H1 (cell line): ENCODE measurements at regions not wholly inside any gene's neighbourhood (a gene's known extent, or its start where the extent isn't known, plus 50 kb on each side); places are given as distances from the start of the nearest gene placed in this dataset.

Experiments
- CTCF ChIA-PET: fragments of 300-600 bp; sonication (Branson Sonifier 250); formaldehyde crosslinking; loops from one replicate; lab custom pipeline; 2021; ENCODE audit not compliant: partially characterized antibody; lab: Charles Lee
- POLR2A ChIA-PET: fragments of 300-600 bp; sonication (Branson Sonifier 250); formaldehyde crosslinking; loops from one replicate; lab custom pipeline; 2021; ENCODE audit warnings: inconsistent platforms; ENCODE audit not compliant: partially characterized antibody; lab: Charles Lee
- DNase-seq, 2 experiments: peaks; one replicate each; pipeline versions ENCODE4 v3.0.0 to v3.0.0-alpha.2; 2010 to 2022; ENCODE audit warnings: low spot score in 2 of 2, low read depth in 1 of 2, mixed read lengths in 1 of 2
- FAIRE-seq: peaks from 2 replicates; lab custom pipeline; 2011; peaks lifted over from hg19 to GRCh38; lab: Jason Lieb, UNC
- H2AFZ ChIP-seq: 2 replicates; pipeline ENCODE4 v1.8.1; 2012; ENCODE audit warnings: low read length, inconsistent platforms
- H2AK5ac ChIP-seq: 2 replicates; pipeline ENCODE4 v1.6.1; 2013; ENCODE audit warnings: low read depth, low read length
- H2BK120ac ChIP-seq: replicated peaks from 2 replicates; pipeline ENCODE3; 2013; ENCODE audit warnings: low read depth, low read length, inconsistent platforms
- H2BK12ac ChIP-seq: 2 replicates; pipeline ENCODE4 v1.6.1; 2013; ENCODE audit warnings: low read depth, low read length
- H2BK15ac ChIP-seq: 2 replicates; pipeline ENCODE4 v1.6.1; 2013; ENCODE audit warnings: low read length
- H2BK20ac ChIP-seq: 2 replicates; pipeline ENCODE4 v1.6.1; 2013; ENCODE audit warnings: low read length
- H2BK5ac ChIP-seq: 2 replicates; pipeline ENCODE4 v1.6.1; 2013; ENCODE audit warnings: low read depth, low read length
- H3K14ac ChIP-seq: 2 replicates; pipeline ENCODE4 v1.6.1; 2013; ENCODE audit warnings: inconsistent platforms; ENCODE audit not compliant: insufficient read length
- H3K18ac ChIP-seq: 2 replicates; pipeline ENCODE4 v1.6.1; 2013; ENCODE audit warnings: low read length; ENCODE audit errors: extremely low read depth
- H3K23ac ChIP-seq: 2 replicates; pipeline ENCODE4 v1.6.1; 2013; ENCODE audit warnings: inconsistent platforms; ENCODE audit not compliant: insufficient read length
- H3K23me2 ChIP-seq: 2 replicates; pipeline ENCODE4 v1.6.1; 2013; ENCODE audit warnings: low read depth, low read length
- H3K27ac ChIP-seq: 2 replicates; pipeline ENCODE4 v1.6.1; 2011; ENCODE audit warnings: low read depth, low read length, inconsistent platforms
- H3K27me3 ChIP-seq, 4 experiments: replicated peaks in 1 of 4; 1 replicate in 1 of 4; 2 replicates in 3 of 4; pipeline versions ENCODE4 v1.6.1 to v1.8.1; 2011 to 2013; ENCODE audit warnings: low read length in 3 of 4, mild to moderate bottlenecking in 3 of 4, inconsistent platforms in 2 of 4, mixed read lengths in 2 of 4, moderate library complexity in 1 of 4; ENCODE audit not compliant: control insufficient read depth in 3 of 4, insufficient read depth in 3 of 4; ENCODE audit errors: extremely low read depth in 1 of 4
- H3K36me3 ChIP-seq, 4 experiments: 2 replicates each; pipeline versions ENCODE4 v1.6.1 to v1.8.1; 2011 to 2013; ENCODE audit warnings: mild to moderate bottlenecking in 4 of 4, low read length in 3 of 4, moderate library complexity in 2 of 4, control low read depth in 1 of 4, inconsistent platforms in 1 of 4; ENCODE audit not compliant: insufficient read depth in 4 of 4, control insufficient read depth in 2 of 4
- H3K4ac ChIP-seq: replicated peaks from 2 replicates; pipeline ENCODE3; 2013; ENCODE audit warnings: low read length, low read depth, mixed read lengths, inconsistent platforms; ENCODE audit not compliant: insufficient read length
- H3K4me1 ChIP-seq, 4 experiments: replicated peaks in 1 of 4; 1 replicate in 1 of 4; 2 replicates in 3 of 4; pipeline versions ENCODE4 v1.6.1 to v1.8.1; 2011 to 2013; ENCODE audit warnings: low read length in 3 of 4, inconsistent platforms in 2 of 4, mixed read lengths in 1 of 4; ENCODE audit not compliant: insufficient read depth in 4 of 4, control insufficient read depth in 3 of 4
- H3K4me2 ChIP-seq, 2 experiments: 2 replicates each; pipeline versions ENCODE4 v1.6.1 to v1.8.1; 2011 to 2013; ENCODE audit warnings: low read depth in 2 of 2, low read length in 2 of 2, control low read depth in 1 of 2, inconsistent platforms in 1 of 2, mild to moderate bottlenecking in 1 of 2; ENCODE audit not compliant: insufficient read depth in 1 of 2
- H3K4me3 ChIP-seq, 4 experiments: fragments of 200-600, 300-600 bp in 1 of 4; sonication (generic), shearing (Covaris generic), sonication (Bioruptor Twin) in 1 of 4; 2 replicates each; pipeline versions ENCODE4 v1.5.1 to v1.8.1; 2011 to 2016; ENCODE audit warnings: low read length in 4 of 4, low read depth in 3 of 4, control low read depth in 2 of 4, inconsistent platforms in 2 of 4, mild to moderate bottlenecking in 2 of 4, mixed read lengths in 1 of 4, moderate library complexity in 1 of 4; ENCODE audit not compliant: insufficient read depth in 2 of 4; ENCODE audit errors: extremely low read depth in 1 of 4
- H3K56ac ChIP-seq: replicated peaks from 2 replicates; pipeline ENCODE3; 2013; ENCODE audit warnings: low read depth, mild to moderate bottlenecking, mixed read lengths, low read length, inconsistent platforms; ENCODE audit not compliant: insufficient read length
- H3K79me1 ChIP-seq: 2 replicates; pipeline ENCODE4 v1.6.1; 2013; ENCODE audit warnings: low read depth, low read length, control low read depth
- H3K79me2 ChIP-seq, 2 experiments: 2 replicates each; pipeline versions ENCODE4 v1.6.1 to v1.8.1; 2012 to 2013; ENCODE audit warnings: low read length in 2 of 2, mild to moderate bottlenecking in 2 of 2, inconsistent platforms in 1 of 2; ENCODE audit not compliant: insufficient read depth in 2 of 2, control insufficient read depth in 1 of 2
- H3K9ac ChIP-seq, 4 experiments: replicated peaks in 1 of 4; 1 replicate in 1 of 4; 2 replicates in 3 of 4; pipeline versions ENCODE4 v1.6.1 to v1.8.1; 2011 to 2013; ENCODE audit warnings: low read depth in 3 of 4, low read length in 3 of 4, control low read depth in 2 of 4, mild to moderate bottlenecking in 2 of 4, moderate library complexity in 2 of 4, inconsistent platforms in 1 of 4; ENCODE audit errors: extremely low read depth in 1 of 4
- H3K9me3 ChIP-seq, 2 experiments: 2 replicates each; pipeline versions ENCODE4 v1.6.1 to v1.8.1; 2012 to 2013; ENCODE audit warnings: mild to moderate bottlenecking in 2 of 2, moderate library complexity in 2 of 2, control low read depth in 1 of 2, inconsistent platforms in 1 of 2, low read depth in 1 of 2, low read length in 1 of 2, mixed read lengths in 1 of 2; ENCODE audit not compliant: insufficient read depth in 2 of 2
- H4K20me1 ChIP-seq, 2 experiments: replicated peaks in 1 of 2; 2 replicates each; pipeline versions ENCODE3 to v1.8.1; 2011 to 2013; ENCODE audit warnings: inconsistent platforms in 2 of 2, low read length in 2 of 2, mild to moderate bottlenecking in 1 of 2; ENCODE audit not compliant: insufficient read depth in 2 of 2, control insufficient read depth in 1 of 2
- H4K5ac ChIP-seq: 2 replicates; pipeline ENCODE4 v1.6.1; 2013; ENCODE audit warnings: low read length, low read depth, mixed read lengths, inconsistent platforms; ENCODE audit not compliant: insufficient read length
- H4K8ac ChIP-seq: 2 replicates; pipeline ENCODE4 v1.8.0; 2013; ENCODE audit warnings: mild to moderate bottlenecking, moderate library complexity, low read length, inconsistent platforms; ENCODE audit not compliant: insufficient read depth; ENCODE audit errors: extremely low read depth
- H4K91ac ChIP-seq: replicated peaks from 2 replicates; pipeline ENCODE3; 2013; ENCODE audit warnings: low read length, mixed read lengths, inconsistent platforms; ENCODE audit not compliant: insufficient read length
- BACH1 ChIP-seq: IDR thresholded peaks from 2 replicates; pipeline ENCODE4 v1.6.1; 2012; ENCODE audit warnings: low read length, improper control_type of control experiment
- CHD2 ChIP-seq: IDR thresholded peaks from 2 replicates; pipeline ENCODE4 v1.6.1; 2012; ENCODE audit warnings: low read length, improper control_type of control experiment
- FOSL1 ChIP-seq: IDR thresholded peaks from 2 replicates; pipeline ENCODE4 v1.6.1; 2011; ENCODE audit warnings: mild to moderate bottlenecking, low read depth, low read length, moderate library complexity; ENCODE audit not compliant: insufficient read depth
- GTF2F1 ChIP-seq: IDR thresholded peaks from 2 replicates; pipeline ENCODE4 v1.6.1; 2012; ENCODE audit warnings: low read depth, low read length, improper control_type of control experiment, borderline replicate concordance
- HDAC6 ChIP-seq: IDR thresholded peaks from one replicate; pipeline ENCODE4 v1.7.1; 2012; ENCODE audit warnings: low read depth, mild to moderate bottlenecking, inconsistent platforms, low read length, moderate library complexity
- NANOG ChIP-seq: IDR thresholded peaks from 2 replicates; pipeline ENCODE4 v1.6.1; 2011; ENCODE audit warnings: low read length, low read depth, mild to moderate bottlenecking, inconsistent platforms; ENCODE audit not compliant: insufficient read depth, poor library complexity, severe bottlenecking
- POU5F1 ChIP-seq: IDR thresholded peaks from 2 replicates; pipeline ENCODE4 v1.6.1; 2011; ENCODE audit warnings: low read depth, mild to moderate bottlenecking, low read length, moderate library complexity
- RBBP5 ChIP-seq: IDR thresholded peaks from 2 replicates; pipeline ENCODE4 v1.7.1; 2012; ENCODE audit warnings: low read depth, mild to moderate bottlenecking, inconsistent platforms, low read length, moderate library complexity, borderline replicate concordance
- RXRA ChIP-seq: IDR thresholded peaks from 2 replicates; pipeline ENCODE4 v1.6.1; 2011; ENCODE audit warnings: low read depth, mild to moderate bottlenecking, low read length, moderate library complexity; ENCODE audit not compliant: insufficient read depth
- SIRT6 ChIP-seq: IDR thresholded peaks from one replicate; pipeline ENCODE4 v1.7.1; 2012; ENCODE audit warnings: low read length, inconsistent platforms
- YY1 ChIP-seq: IDR thresholded peaks from 2 replicates; pipeline ENCODE4 v1.6.1; 2011; ENCODE audit warnings: low read depth, mild to moderate bottlenecking, low read length
- WGBS, 2 experiments: shearing (Covaris generic) in 1 of 2; methylation state at CpG; one replicate each; pipeline versions ENCODE4 v1.1.6 to v1.1.7; 2013 to 2015; ENCODE audit warnings: low lambda C conversion rate in 2 of 2, mixed read lengths in 2 of 2, inconsistent platforms in 1 of 2, low coverage in 1 of 2, missing lambda C conversion rate in 1 of 2; ENCODE audit not compliant: insufficient replicate concordance in 2 of 2, insufficient coverage in 1 of 2, insufficient read length in 1 of 2; ENCODE audit errors: extremely low coverage in 1 of 2, missing lambda C conversion rate in 1 of 2; 5-methylcytosine and 5-hydroxymethylcytosine counted together
- TF ChIP-seq, protein P1 (sequence below): IDR thresholded peaks from 2 replicates; pipeline ENCODE4 v1.6.1; 2012; ENCODE audit warnings: inconsistent platforms
- TF ChIP-seq, protein P2 (sequence below): IDR thresholded peaks from 2 replicates; pipeline ENCODE4 v1.6.1; 2011; ENCODE audit warnings: low read length, improper control_type of control experiment

DNA sequence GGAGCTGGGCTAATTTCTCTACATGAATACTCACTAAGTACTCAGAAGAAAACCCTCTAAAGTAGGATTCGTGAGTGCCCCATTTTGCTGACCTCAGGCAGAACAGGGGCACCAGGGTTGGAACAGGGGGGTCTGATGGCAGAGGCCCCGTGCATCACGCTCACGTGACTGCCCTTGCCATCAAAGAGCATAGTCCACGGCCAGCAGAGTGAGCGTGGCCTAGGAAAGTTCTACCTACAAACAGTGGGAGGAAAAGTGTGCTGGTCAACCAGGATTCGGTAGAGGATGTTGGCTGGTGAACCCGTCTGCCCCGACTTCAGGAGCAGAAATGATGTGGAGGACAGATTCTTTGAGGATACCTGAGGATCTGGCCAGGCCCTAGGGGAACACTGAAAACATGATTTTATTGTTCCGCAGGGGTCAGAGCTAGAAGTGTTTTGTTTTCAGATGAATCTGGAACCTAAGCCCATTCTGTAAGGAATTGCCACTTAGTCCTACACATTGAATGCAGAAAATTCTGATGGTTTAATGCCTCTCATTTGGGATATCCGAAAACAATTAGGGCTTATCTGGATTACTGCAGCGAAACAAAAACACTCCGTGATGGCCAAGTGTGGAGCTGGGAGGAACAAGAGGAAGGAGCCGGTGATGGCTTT is 138.8 kb upstream of the SHH start:
- no peaks in the 10 kb centered on the region for H3K23me2 ChIP-seq
- H4K20me1 ChIP-seq = no peaks in the 10 kb centered on the region
- H3K27me3 ChIP-seq = no peaks in the 10 kb centered on the region; a peak in 1 of 7 replicates
- no peak overlapping the region for H4K8ac ChIP-seq
- H3K9ac ChIP-seq = no peak overlapping the region
- no peak overlapping the region for H3K23ac ChIP-seq
- H3K4me2 ChIP-seq = no peak overlapping the region
- H2AFZ ChIP-seq = no peak overlapping the region
- H3K79me1 ChIP-seq = no peaks in the 10 kb centered on the region
- no peak overlapping the region for H3K56ac ChIP-seq
- CTCF ChIA-PET = no interaction called here
- H3K4ac ChIP-seq = no peak overlapping the region
- no peak overlapping the region for H4K91ac ChIP-seq
- DNase-seq (peak in 1 of 2 experiments; percentile 14), FAIRE-seq (no peak)
- no peak overlapping the region for H2BK120ac ChIP-seq
- no peak overlapping the region for H2BK15ac ChIP-seq
- no peak overlapping the region for H3K14ac ChIP-seq
- H3K27ac ChIP-seq = no peak overlapping the region
- no peak overlapping the region for H2BK20ac ChIP-seq
- no peaks in the 10 kb centered on the region for H3K4me1 ChIP-seq
- H4K5ac ChIP-seq = no peak overlapping the region
- no peak overlapping the region for H2BK12ac ChIP-seq
- POLR2A ChIA-PET = no interaction called here
- no peaks in the 10 kb centered on the region for H3K36me3 ChIP-seq
- no peak overlapping the region for H2BK5ac ChIP-seq
- no peak overlapping the region for H3K18ac ChIP-seq
- no peak overlapping the region for H2AK5ac ChIP-seq
- 96% methylated on average over 14 of the region's 14 CpGs; no CpG with 5 or more reads in 1 of the 2 experiments for WGBS, 2 experiments
- no peaks in the 10 kb centered on the region for H3K79me2 ChIP-seq
- H3K9me3 ChIP-seq = peaks cover 0 to 3% of the 10 kb centered on the region in 2 experiments; a peak in 1 of 4 replicates
- no peak overlapping the region for H3K4me3 ChIP-seq
- TF ChIP-seq HDAC6 (no peak), POU5F1 (no peak), RXRA (no peak), NANOG (no peak), GTF2F1 (no peak), FOSL1 (no peak), CHD2 (no peak), RBBP5 (no peak), BACH1 (no peak), YY1 (no peak), SIRT6 (no peak)
- TF ChIP-seq, protein P1, sequence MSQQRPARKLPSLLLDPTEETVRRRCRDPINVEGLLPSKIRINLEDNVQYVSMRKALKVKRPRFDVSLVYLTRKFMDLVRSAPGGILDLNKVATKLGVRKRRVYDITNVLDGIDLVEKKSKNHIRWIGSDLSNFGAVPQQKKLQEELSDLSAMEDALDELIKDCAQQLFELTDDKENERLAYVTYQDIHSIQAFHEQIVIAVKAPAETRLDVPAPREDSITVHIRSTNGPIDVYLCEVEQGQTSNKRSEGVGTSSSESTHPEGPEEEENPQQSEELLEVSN = no peak
- TF ChIP-seq, protein P2, sequence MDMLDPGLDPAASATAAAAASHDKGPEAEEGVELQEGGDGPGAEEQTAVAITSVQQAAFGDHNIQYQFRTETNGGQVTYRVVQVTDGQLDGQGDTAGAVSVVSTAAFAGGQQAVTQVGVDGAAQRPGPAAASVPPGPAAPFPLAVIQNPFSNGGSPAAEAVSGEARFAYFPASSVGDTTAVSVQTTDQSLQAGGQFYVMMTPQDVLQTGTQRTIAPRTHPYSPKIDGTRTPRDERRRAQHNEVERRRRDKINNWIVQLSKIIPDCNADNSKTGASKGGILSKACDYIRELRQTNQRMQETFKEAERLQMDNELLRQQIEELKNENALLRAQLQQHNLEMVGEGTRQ = no peak
